DMS 273 treated with DMSO at 0.1 percent for 48 hours (cell line): ENCODE measurements at regions not wholly inside any gene's neighbourhood (a gene's known extent, or its start where the extent isn't known, plus 50 kb on each side); places are given as distances from the start of the nearest gene placed in this dataset.

Experiments
- DNase-seq: peaks from one replicate; lab custom pipeline; 2025; lab: John Stamatoyannopoulos, UW

GRCh38 chr14:71636820-71637471 is 295.3 kb upstream of the RGS6 start:
- DNase-seq, result no peak

GRCh38 chr14:71638523-71639196 is 293.6 kb upstream of the RGS6 start:
- no peak for DNase-seq

- DNase-seq, result no peak
Observed at GRCh38 chr14:71642715-71643114, 289.5 kb upstream of the RGS6 start.

- DNase-seq, result no peak
Observed at GRCh38 chr14:71645656-71646055, 286.6 kb upstream of the RGS6 start.

- no peak for DNase-seq
Observed at GRCh38 chr14:71646518-71646917, 285.7 kb upstream of the RGS6 start.

GRCh38 chr14:71647086-71647784 is 285.0 kb upstream of the RGS6 start:
- DNase-seq, result no peak

- DNase-seq, result no peak
Observed at GRCh38 chr14:71648725-71649124, 283.5 kb upstream of the RGS6 start.

- DNase-seq, result no peak
Observed at GRCh38 chr14:71650187-71650755, 282.0 kb upstream of the RGS6 start.

- DNase-seq, result no peak
Observed at GRCh38 chr14:71651228-71651627, 281.0 kb upstream of the RGS6 start.

GRCh38 chr14:71652368-71652767 is 279.9 kb upstream of the RGS6 start:
- no peak for DNase-seq

- DNase-seq, result no peak
Observed at GRCh38 chr14:71654810-71655209, 277.4 kb upstream of the RGS6 start.

- DNase-seq, result no peak
Observed at GRCh38 chr14:71658261-71658860, 273.9 kb upstream of the RGS6 start.

- no peak for DNase-seq
Observed at GRCh38 chr14:71659159-71659558, 273.1 kb upstream of the RGS6 start.

GRCh38 chr14:71661441-71661840 is 270.8 kb upstream of the RGS6 start:
- DNase-seq, result no peak

GRCh38 chr14:71662291-71662790 is 269.9 kb upstream of the RGS6 start:
- no peak for DNase-seq

GRCh38 chr14:71665157-71665556 is 267.1 kb upstream of the RGS6 start:
- DNase-seq, result no peak

- DNase-seq, result no peak
Observed at GRCh38 chr14:71665781-71666180, 266.4 kb upstream of the RGS6 start.

- no peak for DNase-seq
Observed at GRCh38 chr14:71666571-71667145, 265.6 kb upstream of the RGS6 start.

GRCh38 chr14:71668186-71668912 is 263.9 kb upstream of the RGS6 start:
- DNase-seq, result no peak

GRCh38 chr14:71672596-71672995 is 259.6 kb upstream of the RGS6 start:
- DNase-seq, result no peak
